IMR-90 (cell line): ENCODE measurements at regions not wholly inside any gene's neighbourhood (a gene's known extent, or its start where the extent isn't known, plus 50 kb on each side); places are given as distances from the start of the nearest gene placed in this dataset.

ENCODE experiments used
- ATAC-seq: fragments of 200-7000 bp; cut with Tn5 transposase; 2 replicates; pipeline ENCODE4 v1.9.1; 2020; ENCODE audit warnings: low read depth, mild to moderate bottlenecking, moderate library complexity
- BruUV-seq: library from RNA; stranded (reverse); fragments of 400-500 nt; replicated peaks from 2 replicates; lab custom pipeline; 2021; lab: Mats Ljungman, UMichigan
- CTCF ChIA-PET: fragments of 300-600 bp; formaldehyde crosslinking; extraction: SDS; loops from one replicate; lab custom pipeline; 2021; ENCODE audit warnings: antibody characterized with exemption; lab: Yijun Ruan, JAX
- POLR2A ChIA-PET: fragments of 300-600 bp; sonication (Branson Sonifier 250); formaldehyde crosslinking; loops from one replicate; lab custom pipeline; 2022; ENCODE audit warnings: antibody characterized with exemption; ENCODE audit not compliant: unreplicated experiment; lab: Charles Lee
- DNase-seq: peaks from one replicate; pipeline ENCODE4 v3.0.0; 2013
- H2AFZ ChIP-seq: replicated peaks from 2 replicates; pipeline ENCODE3; 2013; ENCODE audit warnings: low read length, mild to moderate bottlenecking; ENCODE audit not compliant: poor library complexity
- H2AK5ac ChIP-seq: 2 replicates; pipeline ENCODE4 v1.6.1; 2013; ENCODE audit warnings: low read depth, low read length, inconsistent platforms
- H2AK9ac ChIP-seq: replicated peaks from 2 replicates; pipeline ENCODE3; 2013; ENCODE audit warnings: mild to moderate bottlenecking, low read depth, low read length, moderate library complexity; ENCODE audit not compliant: poor library complexity
- H2BK120ac ChIP-seq: 2 replicates; pipeline ENCODE4 v1.6.1; 2013; ENCODE audit warnings: low read depth, low read length, inconsistent platforms
- H2BK15ac ChIP-seq: 3 replicates; pipeline ENCODE4 v1.6.1; 2013; ENCODE audit warnings: low read depth, low read length, inconsistent platforms
- H2BK20ac ChIP-seq: 2 replicates; pipeline ENCODE4 v1.6.1; 2013; ENCODE audit warnings: low read depth, mild to moderate bottlenecking, inconsistent platforms, low read length, moderate library complexity
- H2BK5ac ChIP-seq: 2 replicates; pipeline ENCODE4 v1.6.1; 2013; ENCODE audit warnings: mild to moderate bottlenecking, low read depth, low read length, inconsistent platforms; ENCODE audit not compliant: poor library complexity, severe bottlenecking
- H3K14ac ChIP-seq: replicated peaks from 2 replicates; pipeline ENCODE4 v1.6.1; 2013; ENCODE audit warnings: low read depth, low read length, inconsistent platforms
- H3K18ac ChIP-seq: 2 replicates; pipeline ENCODE4 v1.6.1; 2013; ENCODE audit warnings: low read depth, low read length, control low read depth
- H3K23ac ChIP-seq: 2 replicates; pipeline ENCODE4 v1.6.1; 2013; ENCODE audit warnings: low read depth, low read length, inconsistent platforms
- H3K27ac ChIP-seq: 2 replicates; pipeline ENCODE4 v1.5.1; 2013; ENCODE audit warnings: mild to moderate bottlenecking, control low read depth, low read length; ENCODE audit not compliant: insufficient read depth
- H3K27me3 ChIP-seq: 2 replicates; pipeline ENCODE4 v1.6.1; 2013; ENCODE audit warnings: low read length; ENCODE audit not compliant: control insufficient read depth, insufficient read depth
- H3K36me3 ChIP-seq: 2 replicates; pipeline ENCODE4 v1.6.1; 2013; ENCODE audit warnings: low read length, mixed read lengths; ENCODE audit not compliant: control insufficient read depth, insufficient read depth
- H3K4ac ChIP-seq: 2 replicates; pipeline ENCODE4 v1.6.1; 2013; ENCODE audit warnings: low read depth, low read length, inconsistent platforms
- H3K4me1 ChIP-seq: 2 replicates; pipeline ENCODE4 v1.6.1; 2013; ENCODE audit warnings: low read length, mixed read lengths; ENCODE audit not compliant: control insufficient read depth, insufficient read depth
- H3K4me2 ChIP-seq: 2 replicates; pipeline ENCODE4 v1.6.1; 2013; ENCODE audit warnings: low read depth, mild to moderate bottlenecking, control low read depth, low read length, moderate library complexity
- H3K4me3 ChIP-seq: 2 replicates; pipeline ENCODE4 v1.5.1; 2013; ENCODE audit warnings: low read depth, mild to moderate bottlenecking, control low read depth, low read length, moderate library complexity; ENCODE audit not compliant: insufficient read depth
- H3K56ac ChIP-seq: 2 replicates; pipeline ENCODE4 v1.6.1; 2013; ENCODE audit warnings: low read length, inconsistent platforms; ENCODE audit not compliant: insufficient read depth; ENCODE audit errors: extremely low read depth
- H3K79me1 ChIP-seq, 2 experiments: 2 replicates each; pipeline ENCODE4 v1.6.1; 2013; ENCODE audit warnings: low read length in 2 of 2, inconsistent platforms in 1 of 2, low read depth in 1 of 2
- H3K9ac ChIP-seq: 2 replicates; pipeline ENCODE4 v1.6.1; 2013; ENCODE audit warnings: low read depth, low read length, control low read depth
- H3K9me1 ChIP-seq: 2 replicates; pipeline ENCODE4 v1.6.1; 2013; ENCODE audit warnings: low read length, inconsistent platforms; ENCODE audit not compliant: insufficient read depth
- H3K9me3 ChIP-seq: 2 replicates; pipeline ENCODE4 v1.6.1; 2013; ENCODE audit warnings: low read length; ENCODE audit not compliant: control insufficient read depth, insufficient read depth
- H4K20me1 ChIP-seq: 2 replicates; pipeline ENCODE4 v1.6.1; 2013; ENCODE audit warnings: low read length, inconsistent platforms; ENCODE audit not compliant: insufficient read depth
- H4K5ac ChIP-seq: 2 replicates; pipeline ENCODE4 v1.6.1; 2013; ENCODE audit warnings: mild to moderate bottlenecking, low read depth, low read length, control low read depth
- H4K8ac ChIP-seq, 2 experiments: 2 replicates each; pipeline ENCODE4 v1.6.1; 2013; ENCODE audit warnings: low read depth in 2 of 2, low read length in 2 of 2, control low read depth in 1 of 2, inconsistent platforms in 1 of 2
- H4K91ac ChIP-seq: 2 replicates; pipeline ENCODE4 v1.6.1; 2013; ENCODE audit warnings: low read depth, low read length, inconsistent platforms; ENCODE audit not compliant: insufficient read depth
- BHLHE40 ChIP-seq: fragments of 150-350 bp; IDR thresholded peaks from 2 replicates; pipeline ENCODE4 v1.6.1; 2016; ENCODE audit warnings: mild to moderate bottlenecking, low read depth, low read length
- CEBPB ChIP-seq: IDR thresholded peaks from 2 replicates; pipeline ENCODE4 v1.6.1; 2012; ENCODE audit warnings: low read depth, low read length, improper control_type of control experiment
- CHD1 ChIP-seq: IDR thresholded peaks from 2 replicates; pipeline ENCODE4 v1.6.1; 2012; ENCODE audit warnings: low read depth, low read length, improper control_type of control experiment
- CTCF ChIP-seq: conservative IDR thresholded peaks from 2 replicates; pipeline ENCODE4 v1.5.1; 2012; ENCODE audit warnings: mild to moderate bottlenecking, low read depth, low read length, improper control_type of control experiment
- FOS ChIP-seq: fragments of 150-350 bp; IDR thresholded peaks from 2 replicates; pipeline ENCODE4 v1.6.1; 2016; ENCODE audit warnings: low read depth, low read length
- MAFK ChIP-seq: IDR thresholded peaks from 2 replicates; pipeline ENCODE4 v1.6.1; 2012; ENCODE audit warnings: low read depth, low read length, improper control_type of control experiment
- MAZ ChIP-seq: IDR thresholded peaks from 2 replicates; pipeline ENCODE4 v1.6.1; 2012; ENCODE audit warnings: low read depth, mild to moderate bottlenecking, low read length, improper control_type of control experiment, moderate library complexity, borderline replicate concordance
- MXI1 ChIP-seq: IDR thresholded peaks from 2 replicates; pipeline ENCODE4 v1.6.1; 2012; ENCODE audit warnings: low read depth, mild to moderate bottlenecking, low read length, moderate library complexity, borderline replicate concordance
- NFE2L2 ChIP-seq: fragments of 150-350 bp; IDR thresholded peaks from 2 replicates; pipeline ENCODE4 v1.6.1; 2016; ENCODE audit warnings: low read depth, mild to moderate bottlenecking, low read length
- POLR2A ChIP-seq: IDR thresholded peaks from 2 replicates; pipeline ENCODE4 v1.6.1; 2012; ENCODE audit warnings: mild to moderate bottlenecking, low read depth, low read length
- RAD21 ChIP-seq: IDR thresholded peaks from 2 replicates; pipeline ENCODE4 v1.6.1; 2012; ENCODE audit warnings: low read length, improper control_type of control experiment
- RCOR1 ChIP-seq: IDR thresholded peaks from 2 replicates; pipeline ENCODE4 v1.6.1; 2012; ENCODE audit warnings: mild to moderate bottlenecking, low read length, improper control_type of control experiment; ENCODE audit not compliant: insufficient replicate concordance
- RFX5 ChIP-seq: IDR thresholded peaks from 2 replicates; pipeline ENCODE4 v1.8.0; 2012; ENCODE audit warnings: low read depth, mild to moderate bottlenecking, low read length, moderate library complexity
- SMC3 ChIP-seq: fragments of 150-350 bp; IDR thresholded peaks from 2 replicates; pipeline ENCODE4 v1.6.1; 2016; ENCODE audit warnings: low read depth, mild to moderate bottlenecking, antibody characterized with exemption, low read length, moderate library complexity
- WGBS, 2 experiments: methylation state at CpG; one replicate each; pipeline versions ENCODE4 v1.1.5 to v1.1.7; 2013; ENCODE audit warnings: missing lambda C conversion rate in 2 of 2; ENCODE audit not compliant: insufficient read length in 1 of 2; ENCODE audit errors: extremely low coverage in 2 of 2; 5-methylcytosine and 5-hydroxymethylcytosine counted together
- dilution Hi-C: fragments of 300-500 bp; cut with HindIII; formaldehyde crosslinking; loops from one replicate; pipeline ENCODE4 v1.14.3; 2018; ENCODE audit warnings: low sequenced_read_pairs; ENCODE audit not compliant: unreplicated experiment
- in situ Hi-C: fragments of 300-500 bp; cut with MboI; formaldehyde crosslinking; loops from 3 replicates; pipeline ENCODE4 v1.14.3; 2019; ENCODE audit warnings: low sequenced_read_pairs, inconsistent platforms, mixed read lengths
- intact Hi-C: fragments of 100-400 bp; cut with micrococcal nuclease; formaldehyde crosslinking; loops from 2 replicates; pipeline ENCODE4 v1.10.0; 2022
- TF ChIP-seq, protein P1 (sequence below): fragments of 150-350 bp; IDR thresholded peaks from 2 replicates; pipeline ENCODE4 v1.6.1; 2017; ENCODE audit warnings: mild to moderate bottlenecking, antibody characterized with exemption, low read length, low read depth
- TF ChIP-seq, protein P2 (sequence below): fragments of 150-350 bp; IDR thresholded peaks from 2 replicates; pipeline ENCODE4 v1.6.1; 2016; ENCODE audit warnings: low read depth, mild to moderate bottlenecking, low read length, moderate library complexity, borderline replicate concordance

- Histone ChIP-seq H3K79me1 (no peaks in the 10 kb centered on the region), H2BK15ac (no peak overlapping the region), H3K9me1 (no peaks in the 10 kb centered on the region), H4K8ac (no peak overlapping the region), H3K27ac (no peak overlapping the region), H2AFZ (no peak overlapping the region), H2AK5ac (no peak overlapping the region), H3K4me3 (no peak overlapping the region), H2BK120ac (no peak overlapping the region), H3K27me3 (peaks cover 13% of the 10 kb centered on the region), H3K14ac (no peak overlapping the region), H4K20me1 (no peaks in the 10 kb centered on the region), H4K91ac (no peak overlapping the region), H2BK20ac (no peak overlapping the region), H3K4me1 (no peaks in the 10 kb centered on the region), H4K5ac (no peak overlapping the region), H3K4me2 (no peak overlapping the region), H3K9ac (no peak overlapping the region), H3K56ac (no peak overlapping the region), H3K23ac (no peak overlapping the region), H2BK5ac (no peak overlapping the region), H3K18ac (no peak overlapping the region), H2AK9ac (no peak overlapping the region), H3K4ac (no peak overlapping the region), H3K36me3 (no peaks in the 10 kb centered on the region), H3K9me3 (no peaks in the 10 kb centered on the region)
- no peak for TF ChIP-seq NFE2L2
- no peak for TF ChIP-seq MAZ
- TF ChIP-seq RCOR1 = no peak
- no peak for TF ChIP-seq SMC3
- no peak for TF ChIP-seq RFX5
- TF ChIP-seq CEBPB = no peak
- no peak for TF ChIP-seq CHD1
- TF ChIP-seq BHLHE40 = no peak
- TF ChIP-seq, protein P1, sequence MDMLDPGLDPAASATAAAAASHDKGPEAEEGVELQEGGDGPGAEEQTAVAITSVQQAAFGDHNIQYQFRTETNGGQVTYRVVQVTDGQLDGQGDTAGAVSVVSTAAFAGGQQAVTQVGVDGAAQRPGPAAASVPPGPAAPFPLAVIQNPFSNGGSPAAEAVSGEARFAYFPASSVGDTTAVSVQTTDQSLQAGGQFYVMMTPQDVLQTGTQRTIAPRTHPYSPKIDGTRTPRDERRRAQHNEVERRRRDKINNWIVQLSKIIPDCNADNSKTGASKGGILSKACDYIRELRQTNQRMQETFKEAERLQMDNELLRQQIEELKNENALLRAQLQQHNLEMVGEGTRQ = no peak
- no peak for TF ChIP-seq FOS
- TF ChIP-seq MXI1 = no peak
- no peak for TF ChIP-seq CTCF
- TF ChIP-seq MAFK = no peak
- no peak for TF ChIP-seq POLR2A
- no peak for TF ChIP-seq RAD21
- TF ChIP-seq, protein P2, sequence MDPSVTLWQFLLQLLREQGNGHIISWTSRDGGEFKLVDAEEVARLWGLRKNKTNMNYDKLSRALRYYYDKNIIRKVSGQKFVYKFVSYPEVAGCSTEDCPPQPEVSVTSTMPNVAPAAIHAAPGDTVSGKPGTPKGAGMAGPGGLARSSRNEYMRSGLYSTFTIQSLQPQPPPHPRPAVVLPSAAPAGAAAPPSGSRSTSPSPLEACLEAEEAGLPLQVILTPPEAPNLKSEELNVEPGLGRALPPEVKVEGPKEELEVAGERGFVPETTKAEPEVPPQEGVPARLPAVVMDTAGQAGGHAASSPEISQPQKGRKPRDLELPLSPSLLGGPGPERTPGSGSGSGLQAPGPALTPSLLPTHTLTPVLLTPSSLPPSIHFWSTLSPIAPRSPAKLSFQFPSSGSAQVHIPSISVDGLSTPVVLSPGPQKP = no peak
- ATAC-seq (no peak), DNase-seq (no peak)
- CTCF ChIA-PET = interaction anchor here (1.1 kb wide), 1 partner anchor 13 kb away, joined by 3 read pairs; no protein-coding TSS in a partner anchor
- intact Hi-C loops (no loop called here), dilution Hi-C loops (no loop called here), in situ Hi-C loops (no loop called here)
- BruUV-seq = no TSS peak
- POLR2A ChIA-PET = no interaction called here
- WGBS, 2 experiments = 0% methylated on average over 1 of the region's 6 CpGs; no CpG with 5 or more reads in 1 of the 2 experiments
Observed at GRCh38 chr1:63069214-63069613, 253.2 kb upstream of the FOXD3 start.
